ENCODE measurements at regions not wholly inside any gene's neighbourhood (a gene's known extent, or its start where the extent isn't known, plus 50 kb on each side); places are given as distances from the start of the nearest gene placed in this dataset.

- no peak for DNase-seq (ENCODE audit: low read depth)
- H3K4me3 ChIP-seq (ENCODE audit: low read depth, low read length), result no peak overlapping the region
- no peak for TF ChIP-seq CTCF (IDR thresholded peaks at IDR 0.05; ENCODE audit: insufficient read depth, low read length)
These were observed 361.3 kb upstream of the PTGER4 start for GRCh38 chr5:40318395-40318794.

- DNase-seq (ENCODE audit: low read depth), result no peak
These were observed 362.7 kb upstream of the PTGER4 start for GRCh38 chr5:40317023-40317422.

GRCh38 chr5:40315126-40315525, 364.6 kb upstream of the PTGER4 start:
- TF ChIP-seq CTCF (IDR thresholded peaks at IDR 0.05; ENCODE audit: insufficient read depth, low read length), result no peak
- no peak overlapping the region for H3K4me3 ChIP-seq (ENCODE audit: low read depth, low read length)
- no peak for DNase-seq (ENCODE audit: low read depth)

More at GRCh38 chr5:40317023-40317422, 362.7 kb upstream of the PTGER4 start:
- no peak for TF ChIP-seq CTCF (IDR thresholded peaks at IDR 0.05; ENCODE audit: insufficient read depth, low read length)
- no peak overlapping the region for H3K4me3 ChIP-seq (ENCODE audit: low read depth, low read length)

- no peak for TF ChIP-seq CTCF (IDR thresholded peaks at IDR 0.05; ENCODE audit: insufficient read depth, low read length)
- H3K4me3 ChIP-seq (ENCODE audit: low read depth, low read length), result no peak overlapping the region
- DNase-seq (ENCODE audit: low read depth), result no peak
These were observed 365.4 kb upstream of the PTGER4 start for GRCh38 chr5:40314275-40314674.

- peak; percentile 19 for DNase-seq (ENCODE audit: low read depth)
- H3K4me3 ChIP-seq (ENCODE audit: low read depth, low read length), result no peak overlapping the region
- no peak for TF ChIP-seq CTCF (IDR thresholded peaks at IDR 0.05; ENCODE audit: insufficient read depth, low read length)
These were observed 367.5 kb upstream of the PTGER4 start for GRCh38 chr5:40312205-40312604.

GRCh38 chr5:40309851-40310250, 369.9 kb upstream of the PTGER4 start:
- no peak overlapping the region for H3K4me3 ChIP-seq (ENCODE audit: low read depth, low read length)
- DNase-seq (ENCODE audit: low read depth), result no peak
- TF ChIP-seq CTCF (IDR thresholded peaks at IDR 0.05; ENCODE audit: insufficient read depth, low read length), result no peak

GRCh38 chr5:40308867-40309266, 370.8 kb upstream of the PTGER4 start:
- no peak for DNase-seq (ENCODE audit: low read depth)
- no peak overlapping the region for H3K4me3 ChIP-seq (ENCODE audit: low read depth, low read length)
- TF ChIP-seq CTCF (IDR thresholded peaks at IDR 0.05; ENCODE audit: insufficient read depth, low read length), result no peak

Measured in fibroblast of the aortic adventitia (primary cell).